NCI-H526 (cell line): ENCODE measurements at regions not wholly inside any gene's neighbourhood (a gene's known extent, or its start where the extent isn't known, plus 50 kb on each side); places are given as distances from the start of the nearest gene placed in this dataset.
"Not testable (repeated sequence)": the region's sequence is repeated elsewhere in the genome, so short reads cannot be mapped to it uniquely, and the experiment has no call there.

Experiments used
- DNase-seq, 2 experiments: peaks; one replicate each; lab custom pipeline; 2025; lab: John Stamatoyannopoulos, UW

DNA sequence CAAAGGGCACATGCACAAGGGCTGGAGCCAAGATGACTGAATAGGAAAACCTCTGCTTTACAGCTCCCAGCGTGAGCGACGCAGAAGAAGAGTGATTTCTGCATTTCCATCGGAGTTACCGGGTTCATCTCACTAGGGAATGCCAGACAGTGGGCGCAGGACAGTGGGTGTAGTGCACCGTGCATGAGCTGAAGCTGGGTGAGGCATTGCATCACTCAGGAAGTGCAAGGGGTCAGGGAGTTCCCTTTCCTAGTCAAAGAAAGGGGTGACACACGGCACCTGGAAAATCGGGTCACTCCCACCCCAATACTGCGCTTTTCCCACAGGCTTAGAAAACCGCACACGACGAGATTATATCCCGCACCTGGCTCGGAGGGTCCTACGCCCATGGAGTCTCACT is 64.5 kb upstream of the HTR1E start:
- peak in 1 of 2 experiments; percentile 20 for DNase-seq

DNA sequence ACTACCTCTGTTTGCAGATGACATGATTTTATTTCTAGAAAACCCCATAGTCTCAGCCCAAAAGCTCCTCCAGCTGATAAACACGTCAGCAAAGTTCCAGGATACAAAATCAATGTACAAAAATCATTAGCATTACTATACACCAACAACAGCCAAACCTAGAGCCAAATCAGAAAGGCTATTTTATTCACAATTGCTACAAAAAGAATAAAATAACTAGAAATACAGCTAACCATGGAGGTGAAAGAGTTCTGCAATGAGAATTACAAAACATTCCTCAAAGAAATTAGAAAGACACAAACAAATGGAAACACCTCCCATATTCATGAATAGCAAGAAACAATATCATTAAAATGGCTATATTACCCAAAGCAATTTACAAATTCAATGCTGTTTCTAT is 65.6 kb upstream of the HTR1E start:
- DNase-seq: peak in 1 of 2 experiments; percentile 29

DNA sequence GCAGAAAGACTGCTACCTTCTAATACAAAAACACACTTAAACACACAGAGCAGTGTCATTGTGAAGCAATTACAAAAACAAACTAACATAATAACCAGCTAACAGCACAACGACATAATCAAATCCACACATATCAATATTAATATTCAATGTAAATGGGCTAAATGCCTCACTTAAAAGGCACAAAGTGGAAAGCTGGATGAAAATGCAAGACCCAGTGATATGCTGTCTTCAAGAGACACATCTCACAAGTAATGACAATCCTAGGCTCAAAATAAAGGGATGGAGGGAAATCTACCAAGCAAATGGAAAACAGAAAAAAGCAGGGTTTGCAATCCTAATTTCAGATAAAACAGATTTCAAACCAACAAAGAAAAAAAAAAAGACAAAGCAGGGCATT is 67.8 kb upstream of the HTR1E start:
- no peak for DNase-seq

- peak in 1 of 2 experiments; percentile 25 for DNase-seq
Observed at GRCh38 chr6:86859513-86859912, 77.8 kb upstream of the HTR1E start.

DNA sequence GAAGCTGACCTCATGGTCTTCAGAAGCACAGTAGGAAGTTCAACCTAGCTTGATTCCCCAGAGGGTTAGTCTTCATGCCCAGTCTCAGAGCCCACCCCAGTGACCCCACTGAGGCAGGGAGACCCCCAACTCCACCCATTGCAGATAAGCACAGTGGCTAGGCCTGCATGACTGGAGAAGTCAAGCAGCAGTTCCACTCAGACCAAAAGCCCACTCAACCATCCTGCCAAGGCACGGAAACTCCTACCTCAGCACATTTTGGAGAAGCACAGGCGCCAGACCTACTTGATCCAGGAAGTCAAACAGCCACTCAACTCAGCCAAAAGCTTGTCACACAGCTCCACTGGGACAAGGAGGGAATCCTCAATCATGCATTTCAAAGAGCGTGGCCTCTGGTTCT is 78.4 kb upstream of the HTR1E start:
- DNase-seq: no peak

DNA sequence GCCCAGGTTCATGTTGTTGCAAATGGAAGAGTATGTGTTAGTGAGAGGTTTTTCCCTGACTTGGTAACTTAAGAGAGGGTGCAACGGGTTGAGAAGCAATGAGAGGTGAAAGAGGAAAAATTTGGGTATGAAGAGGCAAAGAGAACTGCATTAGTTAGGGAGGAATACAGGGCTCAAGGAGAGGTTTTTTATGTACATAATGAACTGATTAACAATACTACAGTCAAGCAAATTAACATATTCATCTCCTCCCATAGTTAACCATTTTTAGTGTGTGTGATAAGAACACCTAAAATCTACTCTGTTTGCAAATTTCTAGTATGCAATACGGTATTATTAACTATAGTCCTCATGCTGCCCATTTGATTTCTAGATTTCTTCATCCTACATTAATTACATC is 79.5 kb upstream of the HTR1E start:
- no peak for DNase-seq

GRCh38 chr6:86856937-86857563 is 80.3 kb upstream of the HTR1E start:
- peak; percentile 52 to 79 for DNase-seq

GRCh38 chr6:86856379-86856778 is 80.9 kb upstream of the HTR1E start:
- peak; percentile 2 to 3 for DNase-seq

DNA sequence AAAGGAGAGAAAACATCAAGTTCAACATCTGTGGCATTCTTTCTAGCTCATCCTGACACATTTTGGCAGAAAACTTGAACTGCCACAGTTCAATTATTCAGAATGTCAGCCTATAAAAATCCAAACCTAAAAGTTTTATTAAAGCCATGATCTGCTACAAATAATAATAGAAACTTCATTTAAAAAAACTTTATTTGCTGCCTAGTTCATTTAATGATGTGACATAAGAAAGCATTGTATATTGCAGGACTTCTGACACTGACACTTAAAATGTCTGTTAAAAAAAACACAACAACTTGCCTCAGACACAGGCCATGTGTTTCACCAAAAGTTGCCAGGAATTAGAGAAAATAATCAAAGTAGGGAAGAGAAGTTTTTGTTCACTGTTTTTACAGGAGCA is 88.3 kb upstream of the HTR1E start:
- no peak for DNase-seq

GRCh38 chr6:86832686-86833085 is 104.6 kb upstream of the HTR1E start:
- DNase-seq: no peak

- DNase-seq: no peak
Observed at GRCh38 chr6:86825436-86825835, 111.9 kb upstream of the HTR1E start.

GRCh38 chr6:86822747-86823146 is 114.6 kb upstream of the HTR1E start:
- no peak for DNase-seq

GRCh38 chr6:86820750-86821149 is 116.6 kb upstream of the HTR1E start:
- no peak for DNase-seq

DNA sequence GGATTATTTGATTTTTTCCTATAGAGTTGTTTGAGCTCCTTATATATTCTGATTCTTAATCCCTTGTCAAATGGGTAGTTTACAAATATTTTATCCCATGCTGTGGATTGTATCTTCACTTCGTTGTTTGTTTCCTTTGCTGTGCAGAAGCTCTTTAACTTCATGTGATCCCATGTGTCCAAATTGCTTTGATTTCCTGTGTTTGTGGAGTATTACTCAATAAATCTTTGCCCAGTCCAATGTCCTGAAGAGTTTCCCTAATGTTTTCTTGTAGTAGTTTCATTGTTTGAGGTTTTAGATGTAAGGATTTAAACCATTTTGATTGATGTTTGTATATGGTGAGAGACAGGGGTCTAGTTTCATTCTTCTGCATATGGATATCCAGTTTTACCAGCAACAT is 143.7 kb upstream of the HTR1E start:
- no peak for DNase-seq

DNA sequence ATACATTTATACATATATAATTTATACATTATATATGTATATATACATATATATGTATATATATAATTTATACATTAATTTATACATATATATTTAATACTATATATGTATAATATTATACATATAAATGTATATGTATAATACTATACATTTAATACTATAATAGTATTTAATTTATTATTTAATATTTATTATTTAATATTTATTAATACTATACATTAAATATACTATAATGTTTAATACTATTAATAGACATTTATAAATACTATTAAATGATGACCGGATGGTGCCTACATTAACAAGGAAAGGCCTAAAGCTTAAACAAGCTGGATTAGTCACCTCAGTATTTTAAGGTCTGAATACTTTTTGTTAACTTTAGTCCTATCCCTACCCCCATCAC is 145.9 kb upstream of the HTR1E start:
- DNase-seq: no peak

- DNase-seq: peak; percentile 55 to 71
Observed at GRCh38 chr6:86789779-86790411, 147.4 kb upstream of the HTR1E start.

GRCh38 chr6:86782328-86782727 is 155.0 kb upstream of the HTR1E start:
- no peak for DNase-seq

GRCh38 chr6:86780923-86781322 is 156.4 kb upstream of the HTR1E start:
- DNase-seq: no peak

GRCh38 chr6:86775893-86776292 is 161.4 kb upstream of the HTR1E start:
- no peak for DNase-seq

DNA sequence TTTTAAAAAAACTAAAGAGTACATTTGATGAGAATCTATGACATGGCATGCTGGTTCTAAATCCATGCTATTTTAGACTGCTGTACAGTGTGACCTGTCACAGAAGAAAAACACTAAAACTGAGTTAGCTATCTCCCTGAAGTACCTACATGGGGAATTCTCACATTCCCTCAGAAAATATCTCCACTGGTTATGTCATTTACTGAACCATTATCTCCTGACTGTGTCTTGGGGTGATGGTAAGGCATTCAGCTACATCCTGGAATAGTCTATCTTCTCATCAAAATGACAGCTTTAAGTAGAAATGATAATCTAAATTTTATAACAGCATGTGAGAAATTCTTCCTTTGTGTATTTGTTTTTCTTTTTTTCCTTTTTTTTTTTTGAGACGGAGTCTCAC is 172.1 kb upstream of the HTR1E start:
- DNase-seq: no peak

- not testable (repeated sequence) for DNase-seq
Observed at GRCh38 chr6:86759953-86760352, 177.4 kb upstream of the HTR1E start.

GRCh38 chr6:86756640-86757229 is 180.6 kb upstream of the HTR1E start:
- no peak for DNase-seq

DNA sequence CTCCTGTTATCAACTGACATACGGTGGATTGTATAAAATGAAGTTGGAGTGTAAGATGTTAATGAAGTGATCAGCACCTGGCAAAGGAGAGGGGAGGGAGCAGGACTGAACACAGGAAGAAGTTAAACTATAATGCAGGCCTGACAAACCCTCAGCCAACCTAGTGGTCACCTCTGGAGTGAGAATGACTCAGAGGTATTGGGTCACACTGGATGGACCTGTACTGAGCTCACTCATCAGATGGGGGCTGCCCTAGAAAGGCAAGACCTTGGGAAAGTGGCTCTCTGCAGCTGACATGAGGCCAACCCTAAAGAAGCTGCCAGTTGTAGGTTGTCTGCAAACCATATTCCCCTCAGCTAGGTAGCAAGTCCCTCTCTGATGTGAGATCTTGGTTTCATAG is 193.3 kb upstream of the HTR1E start:
- DNase-seq: no peak

DNA sequence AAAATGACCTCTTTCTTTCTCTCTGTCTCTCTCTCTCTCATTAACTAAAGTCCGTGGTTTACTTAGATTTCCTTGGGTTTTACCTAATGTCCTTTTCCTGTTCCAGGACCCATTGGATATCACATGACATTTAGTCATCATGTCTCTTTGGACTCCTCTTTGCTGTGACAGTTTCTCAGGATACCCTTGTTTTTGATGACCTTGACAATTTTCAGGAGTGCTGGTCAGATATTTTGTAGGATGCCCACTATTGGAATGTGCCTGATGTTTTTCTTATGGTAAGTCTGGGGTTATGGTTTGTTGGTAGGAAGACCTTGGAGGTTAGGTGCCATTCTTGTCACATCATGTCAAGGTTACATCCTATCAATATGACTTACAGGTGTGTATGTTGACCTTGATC is 199.2 kb upstream of the HTR1E start:
- no peak for DNase-seq
